GM19238 (cell line): ENCODE measurements at regions not wholly inside any gene's neighbourhood (a gene's known extent, or its start where the extent isn't known, plus 50 kb on each side); places are given as distances from the start of the nearest gene placed in this dataset.
"Not testable (repeated sequence)": the region's sequence is repeated elsewhere in the genome, so short reads cannot be mapped to it uniquely, and the experiment has no call there.

Experiments used
- DNase-seq: peaks from one replicate; pipeline ENCODE4 v3.0.0; 2011; ENCODE audit warnings: low spot score; ENCODE audit not compliant: insufficient read length

- DNase-seq: no peak
Measured at GRCh38 chr5:93359296-93359959, 221.6 kb downstream of the NR2F1-AS1 start.

GRCh38 chr5:93358176-93358575, 222.8 kb downstream of the NR2F1-AS1 start:
- no peak for DNase-seq

- no peak for DNase-seq
Measured at GRCh38 chr5:93357686-93358085, 223.3 kb downstream of the NR2F1-AS1 start.

- DNase-seq: no peak
Measured at GRCh38 chr5:93355691-93356090, 225.3 kb downstream of the NR2F1-AS1 start.

- no peak for DNase-seq
Measured at GRCh38 chr5:93352186-93352585, 228.8 kb downstream of the NR2F1-AS1 start.

GRCh38 chr5:93349613-93350012, 231.4 kb downstream of the NR2F1-AS1 start:
- DNase-seq: no peak

GRCh38 chr5:93348231-93348630, 232.8 kb downstream of the NR2F1-AS1 start:
- no peak for DNase-seq

- not testable (repeated sequence) for DNase-seq
Measured at GRCh38 chr5:93346850-93347249, 234.2 kb downstream of the NR2F1-AS1 start.

GRCh38 chr5:93346301-93346700, 234.7 kb downstream of the NR2F1-AS1 start:
- no peak for DNase-seq

- DNase-seq: no peak
Measured at GRCh38 chr5:93343570-93343969, 237.4 kb downstream of the NR2F1-AS1 start.

- peak; percentile 5 for DNase-seq
Measured at GRCh38 chr5:93342563-93343061, 238.4 kb downstream of the NR2F1-AS1 start.

- DNase-seq: no peak
Measured at GRCh38 chr5:93340881-93341280, 240.1 kb downstream of the NR2F1-AS1 start.

GRCh38 chr5:93337138-93337537, 243.9 kb downstream of the NR2F1-AS1 start:
- no peak for DNase-seq

GRCh38 chr5:93336330-93337110, 244.5 kb downstream of the NR2F1-AS1 start:
- no peak for DNase-seq

GRCh38 chr5:93331863-93332262, 249.2 kb downstream of the NR2F1-AS1 start:
- no peak for DNase-seq

- no peak for DNase-seq
Measured at GRCh38 chr5:93331241-93331640, 249.8 kb downstream of the NR2F1-AS1 start.

GRCh38 chr5:93330506-93330905, 250.5 kb downstream of the NR2F1-AS1 start:
- no peak for DNase-seq

- no peak for DNase-seq
Measured at GRCh38 chr5:93329756-93330155, 251.3 kb downstream of the NR2F1-AS1 start.

GRCh38 chr5:93328833-93329232, 252.2 kb downstream of the NR2F1-AS1 start:
- DNase-seq: no peak

- DNase-seq: no peak
Measured at GRCh38 chr5:93327605-93328004, 253.4 kb downstream of the NR2F1-AS1 start.

- DNase-seq: no peak
Measured at GRCh38 chr5:93325946-93326345, 255.1 kb downstream of the NR2F1-AS1 start.

GRCh38 chr5:93322974-93323860, 257.8 kb downstream of the NR2F1-AS1 start:
- no peak for DNase-seq
